HCT116 (cell line): ENCODE measurements at regions not wholly inside any gene's neighbourhood (a gene's known extent, or its start where the extent isn't known, plus 50 kb on each side); places are given as distances from the start of the nearest gene placed in this dataset.

Source experiments
- ATAC-seq: fragments of 200-7000 bp; cut with Tn5 transposase; 2 replicates; pipeline ENCODE4 v1.9.1; 2020; ENCODE audit warnings: mild to moderate bottlenecking, moderate library complexity
- BruUV-seq: library from RNA; stranded (reverse); fragments of 400-500 nt; replicated peaks from 2 replicates; lab custom pipeline; 2021; lab: Mats Ljungman, UMichigan
- CTCF ChIA-PET: fragments of 300-600 bp; sonication (Branson Sonifier 250); formaldehyde crosslinking; loops from one replicate; lab custom pipeline; 2021; ENCODE audit warnings: antibody characterized with exemption; lab: Charles Lee
- POLR2A ChIA-PET: fragments of 300-600, 350-600 bp; sonication (Branson Sonifier 250); formaldehyde crosslinking; loops from one replicate; lab custom pipeline; 2021; ENCODE audit warnings: antibody characterized with exemption; lab: Charles Lee
- RAD21 ChIA-PET, 2 experiments: fragments of 300-600 bp; sonication (Branson Sonifier 250); formaldehyde crosslinking; loops; one replicate each; lab custom pipeline; 2023; ENCODE audit warnings: low total read pairs in 2 of 2; ENCODE audit not compliant: uncharacterized antibody in 2 of 2, unreplicated experiment in 2 of 2, low non-redundant PET in 1 of 2; lab: Charles Lee
- DNase-seq: peaks from one replicate; pipeline ENCODE4 v3.0.0-alpha.2; 2010; ENCODE audit warnings: low read depth, low spot score
- H2AFZ ChIP-seq: fragments of 200-600 bp; shearing (Covaris generic), sonication (generic); 2 replicates; pipeline ENCODE4 v1.6.1; 2017; ENCODE audit warnings: low read depth, mixed run types, mixed read lengths, antibody characterized with exemption, low read length; ENCODE audit not compliant: poor library complexity, severe bottlenecking
- H3K27ac ChIP-seq: 2 replicates; pipeline ENCODE4 v1.5.1; 2012; ENCODE audit warnings: low read depth, low read length
- H3K27me3 ChIP-seq: fragments of 200-600 bp; sonication (generic); 2 replicates; pipeline ENCODE4 v1.6.1; 2016; ENCODE audit warnings: mixed run types, low read length, mixed read lengths; ENCODE audit not compliant: insufficient read depth
- H3K36me3 ChIP-seq, 2 experiments: fragments of 200-500 bp in 1 of 2; fragments of 200-600 bp in 1 of 2; sonication (Bioruptor generic) in 1 of 2; sonication (generic) in 1 of 2; 2 replicates each; pipeline versions ENCODE4 v1.5.1 to v1.6.1; 2014 to 2016; ENCODE audit warnings: low read length in 2 of 2, inconsistent platforms in 1 of 2, mixed read lengths in 1 of 2, mixed run types in 1 of 2; ENCODE audit not compliant: insufficient read depth in 2 of 2, control insufficient read depth in 1 of 2
- H3K4me1 ChIP-seq, 2 experiments: fragments of 200-600 bp in 1 of 2; sonication (generic) in 1 of 2; 2 replicates each; pipeline versions ENCODE4 v1.5.1 to v1.6.1; 2012 to 2017; ENCODE audit warnings: low read length in 2 of 2, inconsistent platforms in 1 of 2, mild to moderate bottlenecking in 1 of 2, mixed read lengths in 1 of 2, mixed run types in 1 of 2, moderate library complexity in 1 of 2; ENCODE audit not compliant: insufficient read depth in 2 of 2, control insufficient read depth in 1 of 2
- H3K4me2 ChIP-seq: fragments of 200-600 bp; sonication (generic); 2 replicates; pipeline ENCODE4 v1.6.1; 2017; ENCODE audit warnings: mixed run types, low read length, mixed read lengths
- H3K4me3 ChIP-seq, 2 experiments: fragments of 200-600 bp in 1 of 2; sonication (generic) in 1 of 2; replicated peaks in 1 of 2; 2 replicates each; pipeline ENCODE4 v1.5.1; 2011 to 2016; ENCODE audit warnings: low read length in 2 of 2, control low read depth in 1 of 2, low read depth in 1 of 2, mild to moderate bottlenecking in 1 of 2, mixed read lengths in 1 of 2, mixed run types in 1 of 2
- H3K79me2 ChIP-seq: fragments of 200-600 bp; sonication (generic); 2 replicates; pipeline ENCODE4 v1.6.1; 2017; ENCODE audit warnings: mild to moderate bottlenecking, mixed run types, low read length, moderate library complexity, mixed read lengths; ENCODE audit not compliant: insufficient read depth
- H3K9ac ChIP-seq: fragments of 200-600 bp; sonication (generic); 2 replicates; pipeline ENCODE4 v1.6.1; 2016; ENCODE audit warnings: low read length, mixed read lengths
- H3K9me2 ChIP-seq: fragments of 200-600 bp; sonication (generic), shearing (Covaris generic); 2 replicates; pipeline ENCODE4 v1.6.1; 2017; ENCODE audit warnings: mixed run types, mild to moderate bottlenecking, moderate library complexity; ENCODE audit not compliant: insufficient read depth
- H3K9me3 ChIP-seq, 2 experiments: fragments of 200-500 bp in 1 of 2; fragments of 200-600 bp in 1 of 2; sonication (Bioruptor generic) in 1 of 2; sonication (generic) in 1 of 2; 2 replicates each; pipeline ENCODE4 v1.6.1; 2014 to 2017; ENCODE audit warnings: low read length in 2 of 2, mixed read lengths in 2 of 2, inconsistent platforms in 1 of 2, low read depth in 1 of 2, mild to moderate bottlenecking in 1 of 2, mixed run types in 1 of 2, moderate library complexity in 1 of 2; ENCODE audit not compliant: control insufficient read depth in 1 of 2, insufficient read depth in 1 of 2
- H4K20me1 ChIP-seq: fragments of 200-600 bp; sonication (generic), shearing (Covaris generic); 2 replicates; pipeline ENCODE4 v1.6.1; 2017; ENCODE audit warnings: mixed run types, mild to moderate bottlenecking, moderate library complexity; ENCODE audit not compliant: insufficient read depth
- CBX3 ChIP-seq: IDR thresholded peaks from 2 replicates; pipeline ENCODE4 v1.6.1; 2012; ENCODE audit warnings: low read depth
- ELF1 ChIP-seq: IDR thresholded peaks from 2 replicates; pipeline ENCODE4 v1.6.1; 2012; ENCODE audit warnings: low read depth, borderline replicate concordance
- EZH2 ChIP-seq: fragments of 200-600 bp; sonication (generic); IDR thresholded peaks from 2 replicates; pipeline ENCODE4 v1.6.1; 2017; ENCODE audit warnings: antibody characterized with exemption, mixed run types
- EZH2phosphoT487 ChIP-seq: fragments of 200-600 bp; IDR thresholded peaks from 2 replicates; pipeline ENCODE4 v1.6.1; 2018; ENCODE audit warnings: antibody characterized with exemption, borderline replicate concordance
- RAD21 ChIP-seq: IDR thresholded peaks from 2 replicates; pipeline ENCODE4 v1.6.1; 2012; ENCODE audit warnings: low read depth, mild to moderate bottlenecking
- REST ChIP-seq: IDR thresholded peaks from 2 replicates; pipeline ENCODE4 v1.6.1; 2012; ENCODE audit warnings: low read depth
- SRF ChIP-seq: IDR thresholded peaks from 2 replicates; pipeline ENCODE4 v1.6.1; 2012; ENCODE audit warnings: low read depth
- YY1 ChIP-seq: IDR thresholded peaks from 2 replicates; pipeline ENCODE4 v1.6.1; 2011; ENCODE audit warnings: low read length, low read depth, moderate library complexity, mild to moderate bottlenecking; ENCODE audit not compliant: insufficient replicate concordance; ENCODE audit errors: extremely low read depth
- ZBTB33 ChIP-seq: IDR thresholded peaks from 2 replicates; pipeline ENCODE4 v1.6.1; 2011; ENCODE audit warnings: mild to moderate bottlenecking, low read length, moderate library complexity; ENCODE audit not compliant: insufficient replicate concordance; ENCODE audit errors: extremely low read depth
- intact Hi-C: fragments of 100-400 bp; cut with micrococcal nuclease; formaldehyde crosslinking; loops from 2 replicates; pipeline ENCODE4 v1.10.0; 2022

GRCh38 chr12:88329833-88330232, 187.7 kb downstream of the TMTC3 start:
- CTCF ChIA-PET, result no interaction called here
- Histone ChIP-seq H3K4me3 (no peak overlapping the region), H3K79me2 (no peaks in the 10 kb centered on the region), H2AFZ (no peak overlapping the region), H4K20me1 (no peaks in the 10 kb centered on the region), H3K9ac (no peak overlapping the region), H3K27me3 (no peaks in the 10 kb centered on the region), H3K36me3 (no peaks in the 10 kb centered on the region), H3K4me2 (no peak overlapping the region), H3K27ac (no peak overlapping the region), H3K4me1 (peaks cover 0 to 7% of the 10 kb centered on the region in 2 experiments; a peak in 2 of 4 replicates)
- BruUV-seq, result no TSS peak
- POLR2A ChIA-PET, result no interaction called here
- no peak for ATAC-seq
- intact Hi-C loops, result no loop called here
- DNase-seq, result no peak
- TF ChIP-seq ZBTB33 (no peak), REST (no peak), CBX3 (no peak), YY1 (no peak), ELF1 (no peak), RAD21 (no peak), EZH2 (no peak), EZH2phosphoT487 (no peak), SRF (no peak)
- TF ChIP-seq, all 23 proteins: peak for 0
- H3K9me2 ChIP-seq, result no peaks in the 10 kb centered on the region
- RAD21 ChIA-PET, result no interaction called here
- no peaks in the 10 kb centered on the region for H3K9me3 ChIP-seq
